ENCODE measurements at regions not wholly inside any gene's neighbourhood (a gene's known extent, or its start where the extent isn't known, plus 50 kb on each side); places are given as distances from the start of the nearest gene placed in this dataset.

- ChIA-PET CTCF (interaction anchor here (1.0 to 1.7 kb wide), 3 partner anchors 9 to 66 kb away, joined by 3 to 4 read pairs (median 3); no protein-coding TSS in a partner anchor), SMC1A (ENCODE audit: uncharacterized antibody, unreplicated experiment) (interaction anchor here (0.6 to 4.5 kb wide), 16 partner anchors 8 to 810 kb away, joined by 3 to 23 read pairs (median 4); partner anchors contain the start of gene NLGN4X), POLR2A (interaction anchor here (1.0 to 1.3 kb wide), 2 partner anchors 11 to 14 kb away, joined by 4 to 7 read pairs; no protein-coding TSS in a partner anchor), RAD21 (ENCODE audit: unreplicated experiment) (interaction anchor here (0.6 to 2.1 kb wide), 7 partner anchors 12 to 803 kb away, joined by 3 to 7 read pairs (median 5); no protein-coding TSS in a partner anchor)
- no peak for FAIRE-seq
- in situ Hi-C loops (cut with MboI) (no loop called here), intact Hi-C loops (cut with micrococcal nuclease; ENCODE audit: unreplicated experiment) (no loop called here)
- H3K79me2 ChIP-seq (ENCODE audit: control insufficient read depth, insufficient read depth, low read length) = no peaks in the 10 kb centered on the region
- no TSS peak for BruUV-seq (replicated peaks)
- H3K27ac ChIP-seq (ENCODE audit: control insufficient read depth, insufficient read depth) = no peak overlapping the region
- DNase-seq (ENCODE audit: low read depth, low spot score) = no peak
- no peak overlapping the region for H3K9ac ChIP-seq (ENCODE audit: control insufficient read depth, insufficient read depth, low read length)
- no peaks in the 10 kb centered on the region for H3K36me3 ChIP-seq (ENCODE audit: control insufficient read depth in 2 of 2, insufficient read depth in 2 of 2, low read length in 1 of 2)
- H3K27me3 ChIP-seq (replicated peaks in 1 of 2; ENCODE audit: control insufficient read depth in 2 of 2, insufficient read depth in 2 of 2, low read length in 1 of 2) = no peaks in the 10 kb centered on the region
- H3K9me3 ChIP-seq (replicated peaks; ENCODE audit: control insufficient read depth, insufficient read depth, low read length) = no peaks in the 10 kb centered on the region
- 52% methylated on average over 6 of the region's 6 CpGs for WGBS (ENCODE audit: insufficient coverage, insufficient replicate concordance, low lambda C conversion rate, missing lambda C conversion rate)
- peak; percentile 76 for ATAC-seq
- no peak overlapping the region for H3K4me2 ChIP-seq (ENCODE audit: control insufficient read depth, insufficient read depth)
- no peaks in the 10 kb centered on the region for H4K20me1 ChIP-seq (ENCODE audit: control insufficient read depth, insufficient read depth)
- H3K4me1 ChIP-seq (ENCODE audit: control insufficient read depth, insufficient read depth, low read length) = no peaks in the 10 kb centered on the region
- no peak overlapping the region for H3K4me3 ChIP-seq
- H2AFZ ChIP-seq (ENCODE audit: control insufficient read depth, low read depth, low read length) = no peak overlapping the region; the same call in 1 of the 2 replicates
- TF ChIP-seq FOXK2 (IDR thresholded peaks at IDR 0.05) = no peak
- 0 out of 2 replicates have a peak, but pooled peaks have one; percentile 23 for TF ChIP-seq GATAD2B (conservative IDR thresholded peaks at IDR 0.05; ENCODE audit: low read depth)
- TF ChIP-seq EED (IDR thresholded peaks at IDR 0.05; ENCODE audit: low read depth) = peak; percentile 60; the same call in 1 of the 2 replicates
- no peak for TF ChIP-seq NFYA (IDR thresholded peaks at IDR 0.05; ENCODE audit: borderline replicate concordance, low read depth, low read length)
- TF ChIP-seq CHD2 (IDR thresholded peaks at IDR 0.05; ENCODE audit: borderline replicate concordance, low read depth, low read length) = no peak
- peak; percentile 75 for TF ChIP-seq IKZF1 (conservative IDR thresholded peaks at IDR 0.05)
- TF ChIP-seq ATF7 (IDR thresholded peaks at IDR 0.05; ENCODE audit: low read depth) = peak; percentile 26; the same call in 1 of the 2 replicates
- no peak for TF ChIP-seq CUX1 (IDR thresholded peaks at IDR 0.05; ENCODE audit: insufficient replicate concordance, low read depth, low read length)
- TF ChIP-seq DPF2 (IDR thresholded peaks at IDR 0.05) = peak; percentile 43; the same call in 1 of the 2 replicates
- TF ChIP-seq YY1 (IDR thresholded peaks at IDR 0.05; ENCODE audit: low read depth, low read length) = no peak
- peak; percentile 34; the same call in 1 of the 2 replicates for TF ChIP-seq RUNX3 (IDR thresholded peaks at IDR 0.05; ENCODE audit: low read length)
- no peak for TF ChIP-seq BRCA1 (IDR thresholded peaks at IDR 0.05; ENCODE audit: low read depth, low read length)
- peak; percentile 68; the same call in 1 of the 2 replicates for TF ChIP-seq NFIC (IDR thresholded peaks at IDR 0.05; ENCODE audit: low read depth, low read length)
- peak; percentile 67; the same call in 1 of the 2 replicates for TF ChIP-seq RELB (IDR thresholded peaks at IDR 0.05; ENCODE audit: low read depth)
- peak; percentile 47 for TF ChIP-seq MEF2B (IDR thresholded peaks at IDR 0.05; ENCODE audit: partially characterized antibody, poor library complexity, severe bottlenecking)
- peak; percentile 34; the same call in 1 of the 2 replicates for TF ChIP-seq MTA2 (IDR thresholded peaks at IDR 0.05; ENCODE audit: low read depth)
- TF ChIP-seq EGR1 (IDR thresholded peaks at IDR 0.05; ENCODE audit: borderline replicate concordance in 1 of 2, low read depth in 2 of 2, low read length in 2 of 2) = no peak
- no peak for TF ChIP-seq ZSCAN29 (IDR thresholded peaks at IDR 0.05)
- TF ChIP-seq IKZF2 (IDR thresholded peaks at IDR 0.05) = peak; percentile 55 to 56
These were observed 71.1 kb upstream of the NLGN4X start for GRCh38 chrX:6299724-6300123.

Data from GM12878 (cell line).